Activated CD4-positive, alpha-beta T cell treated with anti-CD3 and anti-CD28 coated beads for 48 hours (primary cell): ENCODE measurements at regions not wholly inside any gene's neighbourhood (a gene's known extent, or its start where the extent isn't known, plus 50 kb on each side); places are given as distances from the start of the nearest gene placed in this dataset.
"Not testable (repeated sequence)": the region's sequence is repeated elsewhere in the genome, so short reads cannot be mapped to it uniquely, and the experiment has no call there.

Experiments
- DNase-seq: peaks from one replicate; pipeline ENCODE4 v3.0.0-alpha.2; 2020

GRCh38 chr6:118718903-118719302, 67.5 kb upstream of the CEP85L start:
- DNase-seq, result no peak

GRCh38 chr6:118718297-118718696, 66.9 kb upstream of the CEP85L start:
- no peak for DNase-seq

- no peak for DNase-seq
Measured at GRCh38 chr6:118717106-118717505, 65.7 kb upstream of the CEP85L start.

- DNase-seq, result not testable (repeated sequence)
Measured at GRCh38 chr6:118715907-118716306, 64.5 kb upstream of the CEP85L start.

- no peak for DNase-seq
Measured at GRCh38 chr6:118715376-118715775, 64.0 kb upstream of the CEP85L start.

GRCh38 chr6:118714756-118715155, 63.4 kb upstream of the CEP85L start:
- no peak for DNase-seq

GRCh38 chr6:118712969-118713368, 61.6 kb upstream of the CEP85L start:
- DNase-seq, result no peak

GRCh38 chr6:118710616-118711015, 59.2 kb upstream of the CEP85L start:
- DNase-seq, result no peak

GRCh38 chr6:118709859-118710350, 58.5 kb upstream of the CEP85L start:
- DNase-seq, result peak; percentile 83

- DNase-seq, result no peak
Measured at GRCh38 chr6:118708744-118709143, 57.4 kb upstream of the CEP85L start.

GRCh38 chr6:118708055-118708454, 56.7 kb upstream of the CEP85L start:
- DNase-seq, result peak; percentile 29

- DNase-seq, result no peak
Measured at GRCh38 chr6:118706702-118707101, 55.3 kb upstream of the CEP85L start.

- DNase-seq, result peak; percentile 46
Measured at GRCh38 chr6:118705544-118706491, 54.4 kb upstream of the CEP85L start.

GRCh38 chr6:118704915-118705314, 53.5 kb upstream of the CEP85L start:
- no peak for DNase-seq

- DNase-seq, result not testable (repeated sequence)
Measured at GRCh38 chr6:118701260-118701659, 49.9 kb upstream of the CEP85L start.
